Mucosa of gallbladder (tissue), 1 donor: ENCODE measurements at regions not wholly inside any gene's neighbourhood (a gene's known extent, or its start where the extent isn't known, plus 50 kb on each side); places are given as distances from the start of the nearest gene placed in this dataset.

Source experiments
- DNase-seq: peaks from one replicate; pipeline ENCODE4 v3.0.0-alpha.2; 2020; ENCODE audit warnings: low spot score
- donor health status: DM: no; HTN: no; CAD: no.

DNA sequence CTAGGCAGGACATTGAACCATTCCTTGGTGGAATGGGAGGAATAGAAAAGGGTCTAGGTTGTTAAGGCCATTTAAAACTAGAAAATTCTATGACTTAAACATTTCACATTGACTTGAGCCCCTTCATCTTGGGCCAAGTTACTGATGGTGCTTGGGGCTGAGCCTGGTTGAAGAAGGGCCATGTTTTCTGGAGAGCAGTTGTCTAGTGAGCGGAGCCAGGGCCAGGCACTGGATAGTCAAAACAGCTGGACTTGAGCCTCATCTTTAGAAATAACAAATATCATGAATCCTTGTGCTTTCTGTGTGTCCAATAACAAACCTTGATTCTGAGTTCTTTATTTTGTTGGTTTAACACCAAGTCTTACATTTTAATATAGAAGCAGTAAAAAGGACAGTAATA, 134.6 kb upstream of the TCF21 start:
- no peak for DNase-seq

- no peak for DNase-seq
These were observed 132.7 kb upstream of the TCF21 start for GRCh38 chr6:133756078-133756695.

DNA sequence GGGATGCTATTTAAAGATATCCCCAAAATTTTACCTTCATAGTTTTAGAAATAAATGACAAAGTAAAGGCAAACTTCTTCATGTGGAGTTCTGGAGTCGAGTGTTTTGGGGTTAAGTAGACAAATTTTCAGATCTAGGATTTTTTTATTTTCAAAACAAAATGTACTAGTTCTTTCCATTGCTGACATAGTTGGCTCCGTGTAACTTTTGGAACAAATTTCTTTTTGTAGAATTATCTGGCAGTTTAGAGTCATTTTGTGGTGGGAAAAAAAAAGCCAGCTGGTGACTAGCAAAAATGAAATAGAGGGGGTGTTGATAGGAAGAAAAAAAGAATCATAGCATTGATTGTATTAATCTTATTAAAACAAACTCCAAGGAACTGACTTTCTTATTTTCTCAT, 131.6 kb upstream of the TCF21 start:
- no peak for DNase-seq

GRCh38 chr6:133758815-133759335, 130.0 kb upstream of the TCF21 start:
- no peak for DNase-seq

- no peak for DNase-seq
These were observed 129.4 kb upstream of the TCF21 start for GRCh38 chr6:133759524-133759923.

DNA sequence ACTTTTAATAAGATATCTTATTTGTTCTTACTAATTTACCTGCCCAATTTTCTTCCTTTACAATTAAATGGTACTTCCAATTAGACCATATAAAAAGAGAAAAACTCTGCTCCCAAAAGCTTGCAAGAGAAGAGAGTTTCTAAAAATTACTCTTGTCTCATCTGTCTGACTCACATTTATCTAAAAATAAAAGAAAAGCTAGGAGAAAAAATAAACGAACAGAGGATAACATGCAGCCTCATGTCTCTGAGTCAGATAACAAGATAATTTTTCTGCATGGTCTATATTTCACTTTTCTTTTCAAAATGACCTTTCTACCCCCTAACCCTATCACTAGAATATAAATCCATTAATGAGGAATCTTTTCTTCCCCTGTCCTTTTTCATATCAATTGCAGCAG, 127.2 kb upstream of the TCF21 start:
- no peak for DNase-seq

DNA sequence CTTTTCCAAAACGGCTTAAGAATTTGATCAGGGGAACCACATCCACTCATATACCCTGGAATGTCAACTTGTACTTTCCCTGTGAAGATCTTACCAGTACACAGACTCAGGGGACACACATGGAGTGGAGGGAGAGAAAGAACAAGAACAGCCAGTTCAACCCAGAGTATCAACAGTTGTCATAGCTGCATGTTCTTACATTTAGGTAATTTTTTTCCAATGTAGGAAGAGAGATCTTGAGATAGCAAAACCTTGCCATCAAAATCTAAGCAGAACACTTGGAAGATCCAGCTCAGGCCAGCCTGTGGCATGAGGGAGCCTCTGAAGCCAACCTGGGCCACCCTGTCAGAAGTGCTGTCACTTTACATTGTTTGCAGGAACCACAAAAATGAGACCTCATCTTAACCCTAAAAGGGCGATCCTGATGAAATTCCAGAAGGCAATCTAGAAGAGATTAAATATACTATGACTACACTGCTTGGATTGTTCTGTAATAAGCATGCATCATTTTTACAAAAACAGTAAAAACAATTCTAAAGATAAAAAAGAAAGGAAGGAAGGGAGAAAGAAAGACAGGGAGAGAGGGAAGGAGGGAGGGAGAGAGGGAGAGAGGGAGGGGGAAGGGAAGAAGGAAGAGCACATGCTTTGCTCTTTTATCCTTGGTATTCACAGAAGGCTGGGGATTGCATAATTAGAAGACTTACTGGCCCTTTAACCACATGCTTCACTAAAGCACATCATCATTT, 124.7 kb upstream of the TCF21 start:
- DNase-seq, result no peak

DNA sequence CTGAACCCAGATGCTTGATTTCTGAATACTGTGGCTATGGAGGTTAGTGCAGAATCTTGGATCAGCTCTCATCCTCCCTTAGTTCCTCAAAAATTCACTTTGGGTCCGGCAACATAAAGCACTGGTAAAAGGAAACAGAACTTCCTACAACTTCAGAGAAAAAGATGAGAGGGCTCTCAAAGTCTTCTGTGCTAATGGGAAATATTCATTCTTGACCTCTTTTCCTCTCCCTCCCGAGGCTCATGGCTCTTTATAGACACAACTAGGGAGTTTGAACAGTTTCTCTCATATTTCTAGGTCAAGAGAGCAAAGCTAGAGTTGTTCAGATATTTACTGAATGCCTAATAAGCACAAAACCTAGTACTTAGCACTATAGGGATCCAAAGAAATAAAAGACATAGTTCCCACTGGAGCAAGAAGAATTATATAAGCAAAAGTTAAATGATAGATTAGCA, 124.1 kb upstream of the TCF21 start:
- no peak for DNase-seq

GRCh38 chr6:133767357-133767970, 121.4 kb upstream of the TCF21 start:
- no peak for DNase-seq

DNA sequence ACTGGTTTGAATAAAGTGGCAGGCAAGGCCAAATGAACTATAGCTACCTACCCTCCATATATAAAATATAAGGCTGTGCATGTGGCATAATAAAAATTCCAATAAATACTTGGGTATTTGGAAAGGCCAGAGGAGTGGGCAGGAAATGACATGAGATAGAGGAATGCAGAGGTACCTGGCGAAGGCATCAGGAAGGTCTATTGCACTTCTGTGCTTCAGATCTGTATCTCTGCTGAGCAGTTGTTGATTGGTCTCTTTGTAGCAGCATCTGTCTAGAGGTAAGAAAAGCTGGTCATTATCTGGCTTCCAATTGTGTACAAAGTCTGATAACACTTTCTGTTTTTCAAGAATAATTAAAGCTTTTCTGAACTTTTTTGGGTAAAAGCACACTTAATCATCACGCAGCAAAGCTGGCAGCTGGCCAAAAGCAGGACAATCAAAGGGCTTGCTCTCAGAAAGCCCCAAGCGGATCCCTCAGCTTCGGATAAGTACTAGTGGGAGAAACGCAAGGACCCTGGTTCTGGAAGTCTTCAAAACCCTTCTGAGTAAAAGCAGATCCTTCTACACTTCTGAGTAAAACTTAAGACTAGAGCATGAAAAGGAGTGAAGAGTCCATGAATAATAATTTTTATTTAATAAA, 120.1 kb upstream of the TCF21 start:
- DNase-seq, result peak; percentile 20

DNA sequence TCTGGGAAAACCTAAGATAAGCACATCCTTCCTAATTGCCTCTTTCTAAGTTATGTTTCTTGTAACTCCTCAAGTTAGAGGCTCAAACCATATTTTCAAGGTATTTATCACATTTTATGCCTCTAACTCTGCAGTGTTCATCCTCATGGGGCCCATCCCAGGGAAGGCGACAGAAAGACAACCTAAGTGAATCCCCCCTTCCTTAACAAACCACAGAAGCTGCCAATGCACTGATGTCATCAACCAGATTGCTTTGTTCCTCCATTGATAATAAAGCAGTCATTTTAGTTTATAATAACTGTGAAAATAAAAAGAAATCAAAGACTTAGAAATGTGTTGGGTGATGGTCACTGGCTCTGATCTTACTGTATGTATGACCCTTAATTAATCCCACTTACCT, 119.5 kb upstream of the TCF21 start:
- no peak for DNase-seq

GRCh38 chr6:133772567-133772966, 116.3 kb upstream of the TCF21 start:
- no peak for DNase-seq

GRCh38 chr6:133773776-133774175, 115.1 kb upstream of the TCF21 start:
- DNase-seq, result no peak

- DNase-seq, result no peak
These were observed 114.6 kb upstream of the TCF21 start for GRCh38 chr6:133774356-133774755.

DNA sequence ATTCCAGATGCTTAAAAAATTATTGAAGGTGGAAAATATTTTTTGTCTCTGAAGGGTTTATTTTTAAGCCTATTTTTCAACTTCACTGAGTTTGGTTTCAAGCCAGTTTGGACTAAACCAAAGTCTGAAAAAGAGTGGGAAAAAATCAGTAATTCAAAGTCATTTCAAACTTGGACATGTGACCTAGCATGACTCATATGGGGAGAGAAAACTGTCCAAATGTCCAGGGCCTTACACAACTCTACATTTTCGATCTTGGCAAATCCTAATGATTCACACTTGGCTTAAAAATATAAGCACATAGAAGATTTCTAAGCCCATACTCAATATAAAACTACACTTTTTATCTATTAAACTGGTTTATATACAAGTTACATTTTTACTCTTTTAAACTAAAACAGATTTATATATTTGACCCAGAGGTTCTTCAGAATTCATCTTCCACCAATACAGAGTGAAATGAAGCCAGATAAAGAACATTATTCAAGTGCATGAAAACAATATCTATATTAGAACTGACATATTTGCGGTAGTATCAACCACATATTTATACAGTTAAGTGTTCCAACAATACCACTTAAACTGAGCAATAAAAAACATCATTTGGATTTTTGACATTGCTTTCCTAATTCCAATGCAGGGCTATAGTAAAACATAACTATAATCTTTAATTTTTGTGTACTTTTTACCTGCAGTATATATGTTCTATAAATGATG, 110.3 kb upstream of the TCF21 start:
- DNase-seq, result no peak

DNA sequence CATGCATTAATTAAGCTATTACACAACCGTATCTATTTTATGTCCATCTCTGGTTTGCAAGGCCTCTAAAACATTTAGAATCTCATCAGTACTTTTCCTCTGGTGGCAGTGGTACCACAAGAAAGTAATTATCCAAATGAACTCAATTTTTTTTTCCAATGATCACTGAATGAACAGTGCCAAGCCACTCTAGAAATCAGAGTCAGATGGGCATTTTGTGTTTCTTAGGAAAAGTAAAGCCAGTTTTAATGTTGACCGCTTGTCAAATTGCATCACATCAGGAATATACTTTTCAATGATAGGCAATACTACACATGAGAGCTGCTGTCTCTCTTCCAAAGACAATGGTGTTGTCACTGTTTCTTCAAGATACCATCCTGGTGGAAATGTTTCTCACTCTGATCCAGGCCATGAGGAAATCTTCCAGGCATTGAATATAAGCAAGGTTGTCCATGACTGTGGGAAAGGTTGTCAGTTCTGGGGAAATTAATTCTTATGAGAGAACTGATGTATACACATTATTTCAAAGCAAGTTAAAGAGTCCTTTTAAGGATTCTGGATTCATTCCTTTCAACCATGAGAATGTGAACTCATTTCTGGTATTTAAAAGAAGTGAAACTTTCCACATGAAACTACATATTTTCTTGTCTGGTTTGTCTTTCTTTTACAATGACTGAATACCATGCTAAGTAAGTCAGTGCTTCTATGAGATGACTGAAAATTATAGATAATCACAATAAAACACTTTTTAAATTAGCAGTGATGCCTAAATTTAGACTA, 108.8 kb upstream of the TCF21 start:
- no peak for DNase-seq

GRCh38 chr6:133786016-133786415, 102.9 kb upstream of the TCF21 start:
- no peak for DNase-seq

- DNase-seq, result no peak
These were observed 101.8 kb upstream of the TCF21 start for GRCh38 chr6:133787122-133787521.

- DNase-seq, result no peak
These were observed 100.9 kb upstream of the TCF21 start for GRCh38 chr6:133787859-133788505.

GRCh38 chr6:133788556-133788955, 100.4 kb upstream of the TCF21 start:
- no peak for DNase-seq
